GM19238 (cell line): ENCODE measurements at regions not wholly inside any gene's neighbourhood (a gene's known extent, or its start where the extent isn't known, plus 50 kb on each side); places are given as distances from the start of the nearest gene placed in this dataset.

Experiments used
- DNase-seq: peaks from one replicate; pipeline ENCODE4 v3.0.0; 2011; ENCODE audit warnings: low spot score; ENCODE audit not compliant: insufficient read length

- DNase-seq, result no peak
Measured at GRCh38 chr1:172979828-172980227, 70.9 kb downstream of the TNFSF18 start.

- no peak for DNase-seq
Measured at GRCh38 chr1:172980456-172980855, 70.3 kb downstream of the TNFSF18 start.

- no peak for DNase-seq
Measured at GRCh38 chr1:172980971-172981370, 69.8 kb downstream of the TNFSF18 start.
